ENCODE measurements at regions not wholly inside any gene's neighbourhood (a gene's known extent, or its start where the extent isn't known, plus 50 kb on each side); places are given as distances from the start of the nearest gene placed in this dataset.

- DNase-seq (ENCODE audit: low spot score) (no peak), ATAC-seq (ENCODE audit: low read depth) (peak; percentile 62)
- Histone ChIP-seq H3K36me3 (ENCODE audit: low read depth) (no peaks in the 10 kb centered on the region), H3K27ac (ENCODE audit: poor library complexity, severe bottlenecking) (peak overlapping the region; percentile 80), H3K9me3 (ENCODE audit: severe bottlenecking) (no peaks in the 10 kb centered on the region), H3K4me1 (ENCODE audit: insufficient read depth, poor library complexity, severe bottlenecking) (peaks cover 29% of the 10 kb centered on the region), H3K4me3 (ENCODE audit: severe bottlenecking) (no peak overlapping the region), H3K27me3 (ENCODE audit: insufficient read depth, poor library complexity, severe bottlenecking) (no peaks in the 10 kb centered on the region)
- TF ChIP-seq CTCF (IDR thresholded peaks at IDR 0.05; ENCODE audit: poor library complexity, severe bottlenecking), result no peak
These were observed 698.3 kb downstream of the MAT2B start for GRCh38 chr5:164203581-164204225.

GRCh38 chr5:164204338-164204946 lies 699.0 kb downstream of the MAT2B start:
- no peaks in the 10 kb centered on the region for H3K36me3 ChIP-seq (ENCODE audit: low read depth)
- no peak for DNase-seq (ENCODE audit: low spot score)
- peaks cover 29% of the 10 kb centered on the region for H3K4me1 ChIP-seq (ENCODE audit: insufficient read depth, poor library complexity, severe bottlenecking)
- peak; percentile 77 for ATAC-seq (ENCODE audit: low read depth)
- H3K9me3 ChIP-seq (ENCODE audit: severe bottlenecking), result no peaks in the 10 kb centered on the region
- peak overlapping the region; percentile 80 for H3K27ac ChIP-seq (ENCODE audit: poor library complexity, severe bottlenecking)
- no peak overlapping the region for H3K4me3 ChIP-seq (ENCODE audit: severe bottlenecking)
- no peak for TF ChIP-seq CTCF (IDR thresholded peaks at IDR 0.05; ENCODE audit: poor library complexity, severe bottlenecking)
- H3K27me3 ChIP-seq (ENCODE audit: insufficient read depth, poor library complexity, severe bottlenecking), result no peaks in the 10 kb centered on the region

GRCh38 chr5:164206196-164206595 lies 700.8 kb downstream of the MAT2B start:
- Histone ChIP-seq H3K4me3 (ENCODE audit: severe bottlenecking) (no peak overlapping the region), H3K4me1 (ENCODE audit: insufficient read depth, poor library complexity, severe bottlenecking) (peaks cover 29% of the 10 kb centered on the region)

GRCh38 chr5:164207646-164208045 lies 702.2 kb downstream of the MAT2B start:
- DNase-seq (ENCODE audit: low spot score), result no peak
- H3K36me3 ChIP-seq (ENCODE audit: low read depth), result no peaks in the 10 kb centered on the region
- no peak for ATAC-seq (ENCODE audit: low read depth)

More at GRCh38 chr5:164206196-164206595, 700.8 kb downstream of the MAT2B start:
- no peak for TF ChIP-seq CTCF (IDR thresholded peaks at IDR 0.05; ENCODE audit: poor library complexity, severe bottlenecking)
- Histone ChIP-seq H3K27ac (ENCODE audit: poor library complexity, severe bottlenecking) (no peak overlapping the region), H3K9me3 (ENCODE audit: severe bottlenecking) (no peaks in the 10 kb centered on the region), H3K27me3 (ENCODE audit: insufficient read depth, poor library complexity, severe bottlenecking) (no peaks in the 10 kb centered on the region), H3K36me3 (ENCODE audit: low read depth) (no peaks in the 10 kb centered on the region)
- no peak for ATAC-seq (ENCODE audit: low read depth)
- DNase-seq (ENCODE audit: low spot score), result no peak

More at GRCh38 chr5:164207646-164208045, 702.2 kb downstream of the MAT2B start:
- Histone ChIP-seq H3K9me3 (ENCODE audit: severe bottlenecking) (no peaks in the 10 kb centered on the region), H3K27me3 (ENCODE audit: insufficient read depth, poor library complexity, severe bottlenecking) (no peaks in the 10 kb centered on the region), H3K4me3 (ENCODE audit: severe bottlenecking) (no peak overlapping the region), H3K4me1 (ENCODE audit: insufficient read depth, poor library complexity, severe bottlenecking) (peaks cover 27% of the 10 kb centered on the region), H3K27ac (ENCODE audit: poor library complexity, severe bottlenecking) (no peak overlapping the region)
- no peak for TF ChIP-seq CTCF (IDR thresholded peaks at IDR 0.05; ENCODE audit: poor library complexity, severe bottlenecking)
